CD4-positive, CD25-positive, alpha-beta regulatory T cell (primary cell): ENCODE measurements at regions not wholly inside any gene's neighbourhood (a gene's known extent, or its start where the extent isn't known, plus 50 kb on each side); places are given as distances from the start of the nearest gene placed in this dataset.

Source experiments
- ATAC-seq, 2 donors: fragments of 150-1000 bp; cut with Tn5 transposase; one replicate each; pipeline ENCODE4 v1.10.0; 2021; ENCODE audit warnings: low read depth in 2 of 2, moderate number of reproducible peaks in 2 of 2, moderate library complexity in 1 of 2
- DNase-seq, 3 donors: peaks; one replicate each; pipeline versions ENCODE4 v3.0.0 to v3.0.0-alpha.2; 2012 to 2022; ENCODE audit warnings: mixed read lengths in 1 of 3
- H3K27ac ChIP-seq: one replicate; pipeline ENCODE4 v1.7.0; 2013; ENCODE audit warnings: mild to moderate bottlenecking, low read length; ENCODE audit not compliant: insufficient read depth, poor library complexity, severe bottlenecking
- H3K27me3 ChIP-seq: one replicate; pipeline ENCODE4 v1.7.0; 2013; ENCODE audit warnings: low read length; ENCODE audit not compliant: control insufficient read depth, insufficient read depth
- H3K36me3 ChIP-seq: one replicate; pipeline ENCODE4 v1.7.0; 2013; ENCODE audit warnings: mild to moderate bottlenecking, low read length, moderate library complexity; ENCODE audit not compliant: control insufficient read depth, insufficient read depth
- H3K4me1 ChIP-seq: 2 replicates; pipeline ENCODE4 v1.7.0; 2013; ENCODE audit warnings: mild to moderate bottlenecking, low read length; ENCODE audit not compliant: insufficient read depth, control insufficient read depth, poor library complexity, severe bottlenecking
- H3K4me3 ChIP-seq: one replicate; pipeline ENCODE4 v1.7.0; 2013; ENCODE audit warnings: low read depth, mild to moderate bottlenecking, low read length, moderate library complexity
- H3K9me3 ChIP-seq, 2 experiments: 1 replicate in 1 of 2; 2 replicates in 1 of 2; pipeline ENCODE4 v1.7.0; 2013; ENCODE audit warnings: low read length in 2 of 2, mild to moderate bottlenecking in 1 of 2, moderate library complexity in 1 of 2; ENCODE audit not compliant: control insufficient read depth in 2 of 2
- H3K27ac Mint-ChIP-seq, 3 donors: one replicate each; pipeline ENCODE4 v1.8.0; 2020 to 2022; ENCODE audit warnings: mild to moderate bottlenecking in 3 of 3, mixed read lengths in 3 of 3, moderate library complexity in 2 of 3
- H3K27me3 Mint-ChIP-seq: one replicate; pipeline ENCODE4 v1.8.0; 2022; ENCODE audit warnings: mild to moderate bottlenecking, mixed read lengths
- H3K36me3 Mint-ChIP-seq: one replicate; pipeline ENCODE4 v1.8.0; 2020; ENCODE audit warnings: mixed read lengths
- H3K4me1 Mint-ChIP-seq, 4 donors: one replicate each; pipeline ENCODE4 v1.8.0; 2020 to 2022; ENCODE audit warnings: mixed read lengths in 4 of 4, mild to moderate bottlenecking in 1 of 4
- H3K4me3 Mint-ChIP-seq, 4 donors: one replicate each; pipeline ENCODE4 v1.8.0; 2020 to 2022; ENCODE audit warnings: mild to moderate bottlenecking in 4 of 4, mixed read lengths in 4 of 4, moderate library complexity in 3 of 4
- H3K9me3 Mint-ChIP-seq, 7 donors: one replicate each; pipeline ENCODE4 v1.8.0; 2020 to 2022; ENCODE audit warnings: mixed read lengths in 7 of 7, mild to moderate bottlenecking in 3 of 7, moderate library complexity in 2 of 7

DNA sequence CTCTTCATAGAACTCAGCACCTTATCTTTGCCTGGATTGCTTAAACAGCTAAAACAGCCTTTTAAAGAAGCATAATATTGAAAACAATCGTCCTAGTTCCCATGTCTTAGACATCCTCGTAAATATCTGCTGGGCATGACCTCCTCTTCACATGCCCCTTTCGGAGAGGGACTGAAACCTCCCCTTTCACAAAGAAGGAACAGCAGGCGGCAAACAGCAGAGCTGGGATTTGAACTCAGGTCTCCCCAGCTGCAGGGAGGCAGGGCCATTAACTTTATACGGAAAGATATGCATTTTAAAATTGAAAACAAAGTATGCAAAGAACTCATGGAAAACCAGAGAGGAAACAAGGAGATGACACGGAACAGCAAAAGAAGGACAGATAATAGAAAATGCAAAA is 249.9 kb downstream of the FOXL1 start:
- Histone ChIP-seq H3K4me1 (no peaks in the 10 kb centered on the region), H3K27ac (no peak overlapping the region), H3K36me3 (no peaks in the 10 kb centered on the region), H3K27me3 (peaks cover 4% of the 10 kb centered on the region), H3K9me3 (no peaks in the 10 kb centered on the region), H3K4me3 (no peak overlapping the region)
- no peak for ATAC-seq
- H3K27ac Mint-ChIP-seq = no peak overlapping the region
- no peak for DNase-seq
- no peaks in the 10 kb centered on the region for H3K36me3 Mint-ChIP-seq
- H3K27me3 Mint-ChIP-seq = peaks cover 18% of the 10 kb centered on the region
- no peaks in the 10 kb centered on the region for H3K4me1 Mint-ChIP-seq
- H3K9me3 Mint-ChIP-seq = peaks cover 0 to 1% (median 0%) of the 10 kb centered on the region in 7 donors
- no peak overlapping the region for H3K4me3 Mint-ChIP-seq

DNA sequence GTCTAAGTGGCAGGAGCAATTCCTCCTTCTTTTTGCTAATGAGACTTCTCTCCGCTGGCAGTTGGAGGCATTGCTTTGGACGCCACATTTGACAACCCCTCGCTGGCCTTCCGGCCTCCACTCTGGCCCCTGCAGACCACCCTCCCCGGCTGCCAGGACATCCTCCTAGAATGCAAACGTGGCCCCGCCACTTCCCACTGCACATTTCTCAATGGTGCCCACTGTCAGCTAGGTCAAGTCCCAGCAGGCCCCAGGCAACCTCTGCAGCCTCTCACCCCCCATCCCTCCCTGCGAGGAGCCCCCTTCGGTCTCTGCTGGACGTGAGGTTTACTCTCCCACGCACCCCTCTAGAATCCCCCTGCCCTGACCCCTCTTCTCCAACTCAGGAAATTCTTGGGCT is 250.3 kb downstream of the FOXL1 start:
- no peak overlapping the region for H3K4me3 ChIP-seq
- no peaks in the 10 kb centered on the region for H3K36me3 ChIP-seq
- H3K27me3 ChIP-seq = peaks cover 4% of the 10 kb centered on the region
- H3K27ac ChIP-seq = no peak overlapping the region
- DNase-seq = no peak
- no peak for ATAC-seq
- no peaks in the 10 kb centered on the region for H3K4me1 ChIP-seq
- Mint-ChIP-seq H3K27ac (no peak overlapping the region), H3K9me3 (peaks cover 0 to 1% (median 0%) of the 10 kb centered on the region in 7 donors), H3K27me3 (peaks cover 17% of the 10 kb centered on the region), H3K4me1 (peaks cover 0 to 4% (median 0%) of the 10 kb centered on the region in 4 donors), H3K4me3 (no peak overlapping the region), H3K36me3 (no peaks in the 10 kb centered on the region)
- no peaks in the 10 kb centered on the region for H3K9me3 ChIP-seq

GRCh38 chr16:86831366-86831765 is 253.0 kb downstream of the FOXL1 start:
- ATAC-seq = no peak
- H3K36me3 Mint-ChIP-seq = no peaks in the 10 kb centered on the region

GRCh38 chr16:86833136-86833535 is 254.8 kb downstream of the FOXL1 start:
- no peak overlapping the region for H3K4me3 ChIP-seq
- no peaks in the 10 kb centered on the region for H3K36me3 ChIP-seq
- peaks cover 0 to 1% (median 0%) of the 10 kb centered on the region in 7 donors for H3K9me3 Mint-ChIP-seq
- ATAC-seq = no peak
- H3K27ac Mint-ChIP-seq = no peak overlapping the region
- no peaks in the 10 kb centered on the region for H3K27me3 Mint-ChIP-seq
- H3K4me3 Mint-ChIP-seq = no peak overlapping the region
- H3K36me3 Mint-ChIP-seq = no peaks in the 10 kb centered on the region
- no peaks in the 10 kb centered on the region for H3K9me3 ChIP-seq
- peaks cover 0 to 4% (median 0%) of the 10 kb centered on the region in 4 donors for H3K4me1 Mint-ChIP-seq
- H3K27me3 ChIP-seq = peaks cover 1% of the 10 kb centered on the region
- no peak for DNase-seq
- H3K4me1 ChIP-seq = no peaks in the 10 kb centered on the region
- H3K27ac ChIP-seq = no peak overlapping the region

More at GRCh38 chr16:86831366-86831765, 253.0 kb downstream of the FOXL1 start:
- H3K27ac ChIP-seq = no peak overlapping the region
- H3K36me3 ChIP-seq = no peaks in the 10 kb centered on the region
- no peaks in the 10 kb centered on the region for H3K9me3 ChIP-seq
- H3K4me3 ChIP-seq = no peak overlapping the region
- peaks cover 0 to 4% (median 0%) of the 10 kb centered on the region in 4 donors for H3K4me1 Mint-ChIP-seq
- H3K9me3 Mint-ChIP-seq = peaks cover 0 to 1% (median 0%) of the 10 kb centered on the region in 7 donors
- peaks cover 15% of the 10 kb centered on the region for H3K27me3 Mint-ChIP-seq
- peaks cover 4% of the 10 kb centered on the region for H3K27me3 ChIP-seq
- no peak for DNase-seq
- H3K27ac Mint-ChIP-seq = no peak overlapping the region
- H3K4me1 ChIP-seq = no peaks in the 10 kb centered on the region
- no peak overlapping the region for H3K4me3 Mint-ChIP-seq

- Histone ChIP-seq H3K36me3 (no peaks in the 10 kb centered on the region), H3K9me3 (no peaks in the 10 kb centered on the region), H3K4me3 (no peak overlapping the region), H3K27me3 (no peaks in the 10 kb centered on the region), H3K27ac (no peak overlapping the region), H3K4me1 (no peaks in the 10 kb centered on the region)
- H3K36me3 Mint-ChIP-seq = no peaks in the 10 kb centered on the region
- peaks cover 0 to 1% (median 0%) of the 10 kb centered on the region in 7 donors for H3K9me3 Mint-ChIP-seq
- H3K4me1 Mint-ChIP-seq = peaks cover 0 to 4% (median 0%) of the 10 kb centered on the region in 4 donors
- H3K27me3 Mint-ChIP-seq = no peaks in the 10 kb centered on the region
- no peak for ATAC-seq
- no peak overlapping the region for H3K4me3 Mint-ChIP-seq
- no peak for DNase-seq
- H3K27ac Mint-ChIP-seq = no peak overlapping the region
Observed at GRCh38 chr16:86834451-86835035, 256.2 kb downstream of the FOXL1 start.

GRCh38 chr16:86835982-86836381 is 257.6 kb downstream of the FOXL1 start:
- Mint-ChIP-seq H3K36me3 (no peaks in the 10 kb centered on the region), H3K4me1 (peaks cover 0 to 4% (median 0%) of the 10 kb centered on the region in 4 donors), H3K27me3 (no peaks in the 10 kb centered on the region), H3K4me3 (no peak overlapping the region), H3K9me3 (peaks cover 0 to 1% (median 0%) of the 10 kb centered on the region in 7 donors), H3K27ac (no peak overlapping the region)
- H3K27ac ChIP-seq = no peak overlapping the region
- ATAC-seq = no peak
- no peak overlapping the region for H3K4me3 ChIP-seq
- no peaks in the 10 kb centered on the region for H3K9me3 ChIP-seq
- H3K36me3 ChIP-seq = no peaks in the 10 kb centered on the region
- H3K4me1 ChIP-seq = no peaks in the 10 kb centered on the region
- DNase-seq = no peak
- H3K27me3 ChIP-seq = no peaks in the 10 kb centered on the region

DNA sequence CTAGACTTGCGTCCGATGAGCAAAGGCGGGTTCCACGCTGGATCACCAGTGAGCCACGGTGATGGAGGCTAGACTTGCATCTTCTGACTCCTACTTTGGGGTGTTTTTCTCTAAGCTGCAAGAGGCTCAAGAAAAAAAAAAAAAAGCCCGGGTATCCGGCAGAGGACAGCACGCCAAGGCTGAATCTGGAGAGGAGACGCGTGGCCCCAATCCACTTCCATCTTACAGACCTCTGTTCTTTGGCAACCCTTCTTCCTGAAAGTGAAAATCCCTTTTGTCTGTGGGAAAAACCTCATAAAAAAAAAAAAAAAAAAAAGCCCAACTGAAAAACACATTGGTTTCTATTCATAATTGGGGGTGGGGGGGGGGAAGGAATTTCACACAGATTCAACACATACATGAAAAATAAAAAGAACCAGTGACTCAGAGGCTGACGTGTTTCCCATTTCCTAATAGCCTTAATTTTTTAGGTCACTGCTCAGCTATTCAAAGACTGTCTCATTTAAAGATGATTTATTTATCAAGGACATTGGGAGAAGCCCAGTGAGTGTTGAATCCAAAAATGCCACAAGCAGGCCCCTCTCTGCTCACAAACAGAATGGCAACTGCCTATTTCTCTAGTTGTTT is 258.3 kb downstream of the FOXL1 start:
- ATAC-seq (no peak), DNase-seq (no peak)
- Mint-ChIP-seq H3K36me3 (no peaks in the 10 kb centered on the region), H3K27me3 (no peaks in the 10 kb centered on the region), H3K9me3 (peaks cover 0 to 1% (median 0%) of the 10 kb centered on the region in 7 donors), H3K27ac (no peak overlapping the region), H3K4me3 (no peak overlapping the region), H3K4me1 (peaks cover 0 to 4% (median 0%) of the 10 kb centered on the region in 4 donors)
- no peaks in the 10 kb centered on the region for H3K4me1 ChIP-seq
- H3K27ac ChIP-seq = no peak overlapping the region
- no peaks in the 10 kb centered on the region for H3K36me3 ChIP-seq
- H3K9me3 ChIP-seq = no peaks in the 10 kb centered on the region
- H3K27me3 ChIP-seq = no peaks in the 10 kb centered on the region
- no peak overlapping the region for H3K4me3 ChIP-seq

DNA sequence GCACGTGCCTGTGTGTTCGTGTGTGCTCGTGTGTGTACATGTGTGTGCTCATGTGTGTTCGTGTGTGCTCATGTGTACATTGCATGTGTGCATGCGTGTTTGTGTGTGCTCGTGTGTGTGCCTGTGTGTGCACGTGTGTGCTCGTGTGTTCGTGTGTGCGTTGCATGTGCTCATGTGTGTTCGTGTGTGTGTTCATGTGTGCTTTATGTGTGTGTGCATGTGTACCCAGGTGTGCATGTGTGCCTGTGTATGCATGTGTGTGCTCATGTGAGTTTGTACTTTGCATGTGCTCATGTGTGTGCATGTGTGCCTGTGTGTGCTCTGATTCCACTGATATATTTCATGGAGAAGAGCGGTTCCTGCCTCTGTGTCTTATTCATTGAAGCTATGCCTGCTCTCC is 265.5 kb downstream of the FOXL1 start:
- Mint-ChIP-seq H3K36me3 (no peaks in the 10 kb centered on the region), H3K27ac (no peak overlapping the region), H3K9me3 (peaks cover 0 to 1% (median 0%) of the 10 kb centered on the region in 7 donors), H3K4me1 (no peaks in the 10 kb centered on the region), H3K27me3 (no peaks in the 10 kb centered on the region), H3K4me3 (no peak overlapping the region)
- Histone ChIP-seq H3K4me1 (no peaks in the 10 kb centered on the region), H3K9me3 (no peaks in the 10 kb centered on the region), H3K4me3 (no peak overlapping the region), H3K27me3 (no peaks in the 10 kb centered on the region), H3K27ac (no peak overlapping the region), H3K36me3 (no peaks in the 10 kb centered on the region)
- ATAC-seq (no peak), DNase-seq (no peak)
